Erythroblast (primary cell): ENCODE measurements at regions not wholly inside any gene's neighbourhood (a gene's known extent, or its start where the extent isn't known, plus 50 kb on each side); places are given as distances from the start of the nearest gene placed in this dataset.

Experiments used
- GATA1 ChIP-seq: IDR thresholded peaks from 2 replicates; pipeline ENCODE4 v1.6.1; 2011; ENCODE audit warnings: low read depth, mild to moderate bottlenecking, control low read depth, low read length, moderate library complexity
- POLR2A ChIP-seq: IDR thresholded peaks from 2 replicates; pipeline ENCODE4 v1.6.1; 2011; ENCODE audit warnings: mild to moderate bottlenecking, low read length

DNA sequence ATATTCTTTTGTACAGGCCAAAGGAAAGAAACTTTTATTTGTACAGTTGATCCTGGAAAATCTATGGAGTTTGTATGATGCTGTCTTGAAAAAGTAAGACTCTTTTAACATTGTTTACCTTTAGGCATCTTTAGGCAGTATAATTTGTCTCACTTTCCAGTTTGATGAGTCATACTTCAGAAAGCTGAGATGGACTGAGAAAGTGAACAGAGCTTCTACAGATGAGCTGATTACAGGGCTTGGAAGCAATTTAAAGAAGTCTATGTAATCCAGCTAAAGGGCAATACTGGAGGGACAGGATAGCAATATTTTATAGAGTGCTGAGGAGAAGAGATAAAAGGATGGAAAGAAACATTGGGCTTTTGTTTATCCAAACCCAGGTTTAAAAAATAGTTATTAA, 123.5 kb upstream of the GOLGA6L4 start:
- TF ChIP-seq POLR2A (no peak), GATA1 (no peak)
